ENCODE measurements at regions not wholly inside any gene's neighbourhood (a gene's known extent, or its start where the extent isn't known, plus 50 kb on each side); places are given as distances from the start of the nearest gene placed in this dataset.

DNA sequence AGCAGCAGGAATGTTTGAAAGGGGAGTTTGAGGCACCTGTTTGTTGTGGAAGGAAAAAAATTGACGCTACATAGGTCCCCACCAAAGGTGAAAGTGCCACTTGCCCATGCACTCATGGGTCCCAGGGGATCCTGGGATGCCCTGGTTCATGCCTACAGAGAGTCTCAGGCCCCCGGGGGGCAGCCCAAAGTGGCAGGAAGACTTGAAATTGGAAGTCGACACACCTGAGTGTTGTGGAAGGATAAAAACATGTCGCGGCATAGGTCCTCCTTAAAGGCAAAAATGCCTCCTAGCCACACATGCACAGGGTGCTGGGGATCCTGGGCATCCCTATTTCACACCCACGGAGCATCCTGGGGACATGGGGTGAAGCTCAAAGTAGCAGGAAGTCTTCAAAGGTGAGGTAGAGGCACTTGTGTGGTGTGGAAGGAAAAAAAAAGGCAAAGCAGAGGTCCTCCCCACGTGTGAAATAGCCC, 576.1 kb downstream of the ALG10 start:
- TF ChIP-seq POLR2A (IDR thresholded peaks at IDR 0.05) = no peak
- TF ChIP-seq, protein P1, sequence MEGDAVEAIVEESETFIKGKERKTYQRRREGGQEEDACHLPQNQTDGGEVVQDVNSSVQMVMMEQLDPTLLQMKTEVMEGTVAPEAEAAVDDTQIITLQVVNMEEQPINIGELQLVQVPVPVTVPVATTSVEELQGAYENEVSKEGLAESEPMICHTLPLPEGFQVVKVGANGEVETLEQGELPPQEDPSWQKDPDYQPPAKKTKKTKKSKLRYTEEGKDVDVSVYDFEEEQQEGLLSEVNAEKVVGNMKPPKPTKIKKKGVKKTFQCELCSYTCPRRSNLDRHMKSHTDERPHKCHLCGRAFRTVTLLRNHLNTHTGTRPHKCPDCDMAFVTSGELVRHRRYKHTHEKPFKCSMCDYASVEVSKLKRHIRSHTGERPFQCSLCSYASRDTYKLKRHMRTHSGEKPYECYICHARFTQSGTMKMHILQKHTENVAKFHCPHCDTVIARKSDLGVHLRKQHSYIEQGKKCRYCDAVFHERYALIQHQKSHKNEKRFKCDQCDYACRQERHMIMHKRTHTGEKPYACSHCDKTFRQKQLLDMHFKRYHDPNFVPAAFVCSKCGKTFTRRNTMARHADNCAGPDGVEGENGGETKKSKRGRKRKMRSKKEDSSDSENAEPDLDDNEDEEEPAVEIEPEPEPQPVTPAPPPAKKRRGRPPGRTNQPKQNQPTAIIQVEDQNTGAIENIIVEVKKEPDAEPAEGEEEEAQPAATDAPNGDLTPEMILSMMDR (IDR thresholded peaks at IDR 0.05 in 4 of 5, conservative IDR thresholded peaks at IDR 0.05 in 1 of 5) = no peak

Measured in gastrocnemius medialis (tissue), 4 donors.